Gastrocnemius medialis (tissue), 4 donors: ENCODE measurements at regions not wholly inside any gene's neighbourhood (a gene's known extent, or its start where the extent isn't known, plus 50 kb on each side); places are given as distances from the start of the nearest gene placed in this dataset.

Experiments used
- CTCF ChIP-seq, 5 experiments: fragments of 450-650 bp in 3 of 5; fragments of 200-600 bp in 2 of 5; sonication (generic) in 2 of 5; IDR thresholded peaks in 4 of 5; conservative IDR thresholded peaks in 1 of 5; 1 replicate in 4 of 5; 2 replicates in 1 of 5; pipeline ENCODE4 v1.5.1; 2016 to 2019; ENCODE audit warnings: antibody characterized with exemption in 5 of 5, mild to moderate bottlenecking in 3 of 5, moderate library complexity in 3 of 5
- POLR2A ChIP-seq, 2 donors: fragments of 450-650 bp; IDR thresholded peaks; one replicate each; pipeline ENCODE4 v1.6.1; 2017; ENCODE audit warnings: antibody characterized with exemption in 2 of 2, mild to moderate bottlenecking in 2 of 2, moderate library complexity in 2 of 2

- peak in 1 of 5 experiments; percentile 35 for TF ChIP-seq CTCF (IDR thresholded peaks at IDR 0.05 in 4 of 5, conservative IDR thresholded peaks at IDR 0.05 in 1 of 5)
- TF ChIP-seq POLR2A (IDR thresholded peaks at IDR 0.05), result no peak
Measured at GRCh38 chrX:2609431-2610238, 81.5 kb upstream of the CD99 start.
